CD4-positive, alpha-beta T cell treated with Interleukin-6 for 4 hours (primary cell): ENCODE measurements at regions not wholly inside any gene's neighbourhood (a gene's known extent, or its start where the extent isn't known, plus 50 kb on each side); places are given as distances from the start of the nearest gene placed in this dataset.
A peak's percentile ranks its signal among the peaks of the same experiment; 100 is the strongest.

ENCODE experiments used
- DNase-seq: peaks from one replicate; pipeline ENCODE4 v3.0.0-alpha.2; 2020; ENCODE audit warnings: mixed read lengths

DNA sequence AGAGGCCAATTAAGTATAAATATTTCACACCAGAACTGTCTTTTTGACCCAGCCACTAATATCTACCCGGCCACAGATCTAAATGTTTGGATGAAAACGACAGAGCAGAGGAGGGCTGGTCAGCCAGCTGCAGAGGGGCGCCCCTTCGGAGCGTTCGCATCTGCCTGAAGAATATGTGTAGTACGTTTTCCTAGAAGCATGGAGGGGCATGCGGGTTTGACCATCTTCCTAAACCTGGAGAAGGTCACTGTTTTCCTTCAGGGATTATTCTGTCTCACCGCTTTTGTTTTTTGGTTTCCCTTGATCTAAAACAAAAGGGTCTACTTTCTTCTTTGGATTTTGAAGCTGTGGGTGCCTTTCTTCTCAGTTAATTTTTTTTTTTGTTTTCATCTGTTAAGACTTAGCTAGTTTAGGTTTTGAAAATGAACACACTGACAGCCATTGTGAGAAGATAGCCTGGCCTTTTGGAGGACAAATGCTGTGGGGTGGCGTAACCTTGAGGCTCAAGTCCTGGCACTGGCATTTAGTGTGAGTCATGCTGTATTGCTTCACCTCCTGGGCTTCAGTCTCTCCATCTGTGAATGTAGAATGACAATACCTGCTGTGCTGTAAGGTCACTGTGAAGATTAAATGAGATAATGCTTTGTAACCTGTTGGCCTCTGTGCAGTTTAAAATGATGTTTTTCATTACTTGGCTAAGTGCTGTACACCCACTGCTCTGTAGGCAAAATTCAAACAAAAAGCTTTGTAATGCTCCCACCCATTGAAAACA is 74.1 kb upstream of the IRF2BP2 start:
- DNase-seq = no peak

DNA sequence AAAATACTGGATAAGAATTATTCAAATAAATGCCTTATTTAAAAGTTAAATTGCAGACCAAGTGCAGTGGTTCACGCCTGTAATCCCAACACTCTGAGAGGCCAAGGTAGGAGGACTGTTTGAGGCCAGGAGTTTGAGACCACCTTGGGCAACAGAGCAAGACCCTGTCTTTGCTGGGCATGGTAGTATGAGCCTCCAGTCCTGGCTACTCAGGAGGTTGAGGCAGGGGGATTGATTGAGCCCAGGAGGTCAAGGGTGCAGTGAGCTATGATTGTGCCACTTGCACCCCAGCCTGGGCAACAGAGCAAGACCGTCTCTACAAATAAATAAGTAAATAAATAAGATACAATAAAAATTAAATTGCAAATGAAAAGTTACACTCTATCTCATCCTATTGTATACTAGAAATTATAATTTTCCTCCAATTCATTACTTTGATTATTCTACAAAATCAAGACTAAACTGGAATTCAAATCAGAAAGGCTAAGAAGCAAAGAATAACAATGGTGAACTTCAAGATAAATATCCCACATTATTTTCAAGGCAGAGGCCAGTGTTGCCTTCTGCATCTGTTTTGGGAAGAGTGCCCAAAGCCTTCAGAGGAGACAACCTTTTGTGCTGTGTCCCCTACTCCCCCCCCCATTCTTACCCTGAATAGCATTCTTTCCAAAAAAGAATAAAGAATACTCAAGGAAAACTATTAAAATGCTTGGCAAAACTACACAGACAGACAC is 73.3 kb upstream of the IRF2BP2 start:
- no peak for DNase-seq

DNA sequence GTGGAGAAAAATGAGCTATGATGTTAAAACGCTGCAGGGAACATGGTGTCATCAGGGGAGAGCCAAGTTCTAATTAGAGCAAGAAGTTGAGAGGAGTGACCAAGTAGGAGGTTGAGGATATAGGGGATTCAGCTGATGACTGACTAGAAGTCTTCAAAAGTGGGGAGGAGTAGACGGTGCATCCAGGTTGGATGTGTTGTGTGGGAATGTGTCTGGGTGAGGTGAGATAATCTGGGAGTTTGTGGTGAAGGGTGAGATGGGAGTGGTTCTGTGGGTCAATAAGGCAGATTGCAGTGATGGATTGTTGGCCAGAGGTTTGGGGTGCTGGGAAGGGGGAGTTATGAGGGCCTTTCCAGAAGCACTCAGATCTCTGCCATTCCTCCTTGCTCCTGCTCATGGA is 72.0 kb upstream of the IRF2BP2 start:
- DNase-seq = no peak

DNA sequence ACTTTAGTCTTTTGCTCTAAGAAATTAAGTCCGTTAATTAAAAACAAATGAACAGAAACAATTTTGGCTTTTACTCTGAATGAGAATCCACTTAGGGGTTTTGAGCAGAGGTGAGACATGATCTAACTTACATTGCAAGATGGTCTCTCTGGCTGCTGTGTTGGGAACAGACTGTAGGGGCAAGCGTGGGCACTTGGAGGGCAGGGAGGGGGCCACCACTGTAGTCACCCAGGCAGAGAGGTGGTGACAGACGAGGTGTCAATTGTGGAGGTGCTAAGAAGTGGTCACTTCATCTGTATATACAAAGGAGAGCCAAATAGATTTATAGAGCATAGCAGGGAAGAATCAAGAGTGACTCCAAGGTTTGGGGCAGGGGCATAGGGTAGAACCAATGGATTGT is 71.1 kb upstream of the IRF2BP2 start:
- DNase-seq = no peak

DNA sequence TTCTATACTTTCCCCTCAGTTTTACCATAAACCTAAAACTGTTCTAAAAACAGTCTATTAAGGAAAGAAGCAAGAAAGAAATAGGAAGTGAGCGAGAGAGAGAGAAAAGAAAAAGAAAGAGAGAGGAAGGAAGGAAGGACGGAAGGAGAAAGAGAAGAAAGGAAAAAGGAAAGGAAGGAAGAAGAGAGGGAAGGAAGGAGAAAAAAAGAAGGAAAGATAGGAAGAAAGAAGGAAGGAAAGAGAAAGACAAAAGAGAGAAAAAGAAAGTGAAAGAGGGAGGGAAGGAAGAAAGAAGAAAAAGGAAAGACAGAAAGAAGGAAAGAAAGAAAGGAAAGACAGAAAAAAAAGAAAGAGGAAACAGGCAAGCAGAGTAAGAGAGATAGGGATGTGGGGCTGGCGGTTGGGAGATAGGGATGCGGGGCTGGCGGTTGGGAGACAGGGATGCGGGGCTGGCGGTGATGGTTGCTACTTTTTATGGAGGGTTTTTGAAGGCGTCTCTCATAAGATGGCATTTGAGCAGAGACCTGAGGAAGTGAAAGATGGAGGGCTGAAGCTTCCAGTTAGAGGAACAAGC is 70.4 kb upstream of the IRF2BP2 start:
- no peak for DNase-seq

DNA sequence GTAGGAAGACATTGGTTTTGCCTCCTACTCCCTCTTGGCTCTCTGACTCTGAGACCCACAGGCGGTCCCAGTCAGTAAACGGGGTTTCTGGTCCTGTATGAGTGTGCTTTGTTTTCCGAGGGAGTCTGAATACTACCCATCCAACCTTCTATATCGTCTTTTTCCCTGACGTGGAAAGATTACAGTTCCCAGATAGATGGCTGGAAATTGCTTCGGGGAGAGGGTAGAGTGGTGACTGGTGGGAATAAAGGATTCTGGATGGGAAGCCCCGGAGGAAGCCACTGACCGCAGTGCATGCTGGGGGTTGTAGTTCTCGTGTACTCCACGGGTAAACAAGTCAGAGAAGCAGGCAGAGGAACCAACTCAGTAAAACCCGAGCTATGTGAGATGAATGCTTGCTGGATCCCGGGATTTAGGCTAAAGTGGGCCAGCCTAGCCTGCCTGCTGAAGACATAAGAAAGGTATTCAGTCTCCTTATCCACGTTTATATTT is 66.2 kb upstream of the IRF2BP2 start:
- DNase-seq = peak; percentile 68

DNA sequence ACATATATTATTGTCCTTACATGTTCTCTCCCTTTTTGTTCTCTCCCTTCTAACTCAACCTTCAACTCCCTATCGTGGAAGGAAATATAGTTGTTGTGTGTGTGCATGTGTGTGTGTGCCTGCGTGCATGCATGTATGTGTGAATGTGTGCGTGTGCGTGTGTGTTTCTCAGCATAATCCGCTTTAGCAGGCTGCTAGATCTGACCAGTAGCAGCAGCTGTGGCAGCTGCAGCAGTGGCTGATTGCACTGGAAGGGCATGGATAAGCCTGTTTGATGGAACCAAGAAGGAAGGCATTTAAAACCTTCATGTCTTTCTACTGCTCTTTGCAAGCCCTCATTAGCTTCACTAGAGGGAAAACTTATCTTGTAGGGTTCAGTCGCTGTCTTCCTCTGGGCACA is 65.6 kb upstream of the IRF2BP2 start:
- no peak for DNase-seq

DNA sequence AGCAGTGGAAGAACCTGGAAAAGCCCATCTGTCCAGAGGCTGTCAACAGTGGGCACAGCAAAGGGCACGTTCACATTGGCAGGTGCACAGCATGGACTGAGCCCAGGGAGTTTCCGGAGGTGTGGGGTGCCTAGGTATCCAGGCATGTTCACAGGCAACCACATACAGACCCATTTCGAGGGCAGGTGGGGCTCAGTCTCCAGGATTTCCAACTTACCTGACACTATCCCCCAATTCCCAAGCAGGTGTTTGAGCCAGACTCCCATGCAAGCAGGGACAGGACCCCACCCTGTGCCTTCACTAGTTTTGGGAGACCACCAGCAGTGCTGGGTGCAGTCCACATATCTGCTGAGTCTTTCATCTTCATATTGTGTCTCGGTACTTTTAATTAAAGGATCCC is 65.0 kb upstream of the IRF2BP2 start:
- DNase-seq = no peak

DNA sequence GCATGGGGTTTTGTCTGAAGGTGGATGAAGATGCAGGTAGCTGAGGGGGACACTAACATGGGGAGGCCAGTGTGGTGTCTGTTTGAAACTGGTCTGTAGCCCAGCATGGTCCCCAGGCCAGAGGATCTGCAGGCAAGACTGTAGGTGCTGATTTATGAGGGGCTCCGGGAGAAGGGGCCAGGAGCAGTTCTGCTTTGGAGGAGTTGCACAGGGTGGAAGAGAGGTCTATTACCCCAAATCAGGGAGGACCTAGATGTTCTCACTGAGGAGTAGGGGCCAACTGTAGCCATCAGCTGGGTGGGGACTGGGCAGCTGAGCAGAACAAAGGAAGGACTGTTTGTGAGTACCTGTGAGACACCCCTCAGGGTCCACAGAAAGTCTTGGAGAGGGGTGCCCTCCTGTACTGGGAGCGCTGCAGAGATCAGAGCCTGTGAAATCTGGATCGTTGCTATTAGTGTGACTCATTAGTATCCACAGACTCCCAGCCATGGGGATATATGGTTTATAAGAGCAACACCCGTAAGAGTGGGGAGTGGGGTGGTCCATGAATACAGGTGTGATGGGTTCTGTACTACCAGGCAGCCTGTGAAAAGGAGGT is 64.3 kb upstream of the IRF2BP2 start:
- DNase-seq = no peak

DNA sequence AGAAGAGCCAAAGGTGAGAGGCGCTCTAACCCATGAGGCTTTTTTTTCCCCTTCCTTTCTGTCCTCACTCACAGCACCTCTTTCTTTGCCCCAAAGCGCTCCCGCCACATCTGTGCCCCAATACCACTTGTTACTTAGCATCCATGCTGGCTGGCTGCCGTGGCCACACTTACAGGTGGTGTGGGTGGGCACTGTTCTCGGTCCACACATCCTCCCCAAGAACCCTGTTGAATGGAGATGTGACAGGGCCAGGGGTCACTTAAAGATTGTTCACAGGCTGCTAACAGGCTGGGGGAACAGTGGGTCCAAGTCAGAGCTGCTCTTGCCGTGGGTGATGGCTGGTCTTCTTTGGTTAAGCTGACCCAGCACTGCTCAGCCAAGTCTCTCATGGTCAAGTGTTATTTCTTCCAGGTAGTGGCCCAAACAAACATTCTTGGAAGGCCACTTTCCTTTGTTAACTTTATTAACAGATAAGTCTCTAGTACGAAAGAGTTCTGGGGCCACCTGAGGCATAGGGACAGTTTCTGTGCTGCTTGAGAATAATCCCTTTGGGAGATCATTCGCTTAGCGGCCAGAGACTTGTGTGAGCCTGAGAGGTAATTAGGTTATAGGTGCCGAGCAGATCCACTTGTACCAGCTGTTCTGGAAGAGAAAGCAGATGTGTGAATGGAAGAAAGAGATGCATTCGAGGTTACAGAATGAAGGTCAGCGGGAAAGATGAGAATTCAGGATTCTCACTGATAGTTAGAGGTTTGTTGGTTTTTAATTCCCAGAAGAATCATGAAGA is 62.6 kb upstream of the IRF2BP2 start:
- DNase-seq = no peak

DNA sequence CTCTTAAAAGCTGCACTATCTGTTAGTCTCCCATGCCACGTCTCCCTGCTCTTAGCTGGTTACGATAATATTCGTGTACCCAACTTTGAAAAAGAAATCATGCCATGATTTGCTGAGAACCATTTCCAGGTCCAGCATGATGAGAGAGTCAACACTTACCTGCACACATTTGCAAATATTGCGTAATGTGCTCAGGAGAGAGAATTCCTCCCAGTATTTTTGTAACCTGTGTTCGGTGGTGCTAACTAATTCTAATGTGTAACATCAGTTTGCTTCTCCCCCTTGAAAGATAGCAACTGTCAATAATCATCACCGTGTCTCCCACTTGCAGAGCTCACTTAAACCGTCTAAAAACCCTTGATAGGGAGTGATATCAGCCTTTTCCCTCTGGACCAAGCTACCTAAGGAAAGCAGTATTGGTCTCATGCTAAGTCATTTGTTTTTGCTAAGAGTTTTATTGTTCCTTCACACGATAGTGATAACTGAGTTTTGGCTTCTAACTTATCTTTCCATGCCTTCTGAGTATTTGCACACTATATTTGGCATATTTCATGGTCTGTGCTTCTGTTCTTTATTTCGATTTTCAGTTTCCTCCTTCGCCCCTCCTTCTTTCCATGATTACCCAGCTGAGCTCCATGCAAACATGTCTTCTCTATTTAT is 61.1 kb upstream of the IRF2BP2 start:
- no peak for DNase-seq

DNA sequence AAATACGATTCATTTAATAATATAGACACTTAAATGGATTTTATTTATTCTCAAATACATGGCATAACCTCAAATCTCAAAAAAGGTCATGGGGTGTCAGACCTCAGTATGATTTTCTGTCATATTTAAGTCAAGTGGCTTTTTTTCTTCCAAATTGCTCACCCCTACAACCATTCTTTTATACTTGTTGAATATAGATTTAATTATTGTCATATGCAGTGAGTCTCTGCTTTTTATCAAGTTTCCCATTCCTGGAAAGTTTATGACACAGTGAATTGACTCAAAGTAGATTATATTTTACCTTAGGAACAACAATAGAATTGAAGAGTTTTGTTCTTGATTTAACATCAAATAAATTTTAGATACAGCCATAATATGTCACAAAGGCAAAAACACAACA is 59.5 kb upstream of the IRF2BP2 start:
- DNase-seq = no peak

DNA sequence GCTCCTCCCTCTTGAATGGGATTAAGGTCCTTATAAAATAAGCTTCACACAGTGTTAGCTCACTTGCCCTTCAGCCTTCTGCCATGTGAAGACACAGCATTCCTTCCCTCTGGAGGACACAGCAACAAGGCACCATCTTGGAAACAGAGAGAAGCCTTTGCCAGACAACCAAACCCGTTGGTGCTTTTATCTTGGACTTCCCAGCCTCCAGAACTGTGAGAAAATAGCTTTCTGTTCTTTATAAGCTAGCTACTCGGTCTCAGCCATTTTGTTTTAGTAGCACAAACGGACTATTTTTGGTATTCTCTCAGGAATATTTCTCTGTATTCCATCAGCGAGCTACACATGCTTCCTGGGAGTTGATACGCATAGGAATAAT is 58.6 kb upstream of the IRF2BP2 start:
- DNase-seq = no peak

DNA sequence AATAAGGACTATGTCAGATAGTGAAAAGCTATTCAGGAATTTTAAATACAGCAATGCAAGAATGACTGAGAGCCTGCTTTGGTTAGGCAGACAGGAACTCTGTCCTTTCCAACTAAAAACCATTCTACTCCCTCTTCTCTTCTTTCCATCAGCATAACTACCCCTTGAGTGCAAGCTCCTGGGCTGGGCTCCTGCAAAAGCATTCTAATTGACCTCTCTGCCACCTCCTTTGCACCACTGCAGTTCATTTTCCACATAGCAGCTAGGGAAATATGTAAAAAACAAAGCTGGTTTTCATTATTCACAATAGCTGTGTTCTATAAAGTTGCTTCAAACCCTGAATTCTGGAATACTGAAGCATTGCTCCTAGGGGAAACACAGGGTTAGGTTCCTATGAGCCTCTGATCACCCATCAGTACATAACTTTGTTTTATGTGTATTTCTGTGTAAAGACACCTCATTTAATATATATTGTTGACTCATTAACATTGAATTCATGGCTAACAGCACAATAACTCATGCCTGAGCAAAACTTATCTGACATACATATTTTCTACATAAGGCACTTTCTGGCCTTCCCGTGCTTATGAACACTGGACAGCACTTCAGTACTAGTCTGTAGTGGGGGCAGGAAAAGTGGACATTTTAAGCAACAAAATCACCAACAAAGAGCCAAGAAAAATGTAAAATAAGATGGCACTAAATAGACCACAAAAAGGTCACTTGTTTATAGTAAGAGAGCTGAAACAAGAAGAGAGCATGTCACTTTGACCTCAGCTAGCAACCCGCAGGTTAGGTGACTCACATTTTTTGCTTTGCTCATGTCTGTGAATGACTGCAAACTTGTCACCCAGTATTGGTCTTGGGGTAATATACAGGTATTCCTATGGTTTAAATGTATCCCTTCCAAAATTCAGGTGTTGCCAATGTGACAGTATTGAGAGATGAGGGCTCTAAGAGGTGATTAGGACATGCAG is 57.9 kb upstream of the IRF2BP2 start:
- no peak for DNase-seq

DNA sequence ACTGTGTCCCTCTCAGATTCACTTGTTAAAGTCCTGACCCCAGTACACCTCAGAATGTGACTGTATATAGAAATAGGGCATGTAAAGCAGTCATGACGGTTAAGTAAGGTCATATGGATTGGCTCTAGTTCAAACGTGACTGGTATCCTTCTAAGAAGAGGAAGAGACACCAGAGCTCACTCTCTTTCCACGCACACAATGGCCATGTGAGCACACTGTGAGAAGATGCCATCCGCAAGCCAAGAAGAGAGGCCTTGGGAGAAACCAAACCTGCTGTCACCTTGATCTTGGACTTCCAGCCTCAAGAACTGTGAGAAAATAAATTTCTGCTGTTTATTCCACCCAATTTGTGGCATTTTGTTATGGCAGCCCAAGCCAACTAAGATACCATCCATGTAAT is 56.8 kb upstream of the IRF2BP2 start:
- no peak for DNase-seq

DNA sequence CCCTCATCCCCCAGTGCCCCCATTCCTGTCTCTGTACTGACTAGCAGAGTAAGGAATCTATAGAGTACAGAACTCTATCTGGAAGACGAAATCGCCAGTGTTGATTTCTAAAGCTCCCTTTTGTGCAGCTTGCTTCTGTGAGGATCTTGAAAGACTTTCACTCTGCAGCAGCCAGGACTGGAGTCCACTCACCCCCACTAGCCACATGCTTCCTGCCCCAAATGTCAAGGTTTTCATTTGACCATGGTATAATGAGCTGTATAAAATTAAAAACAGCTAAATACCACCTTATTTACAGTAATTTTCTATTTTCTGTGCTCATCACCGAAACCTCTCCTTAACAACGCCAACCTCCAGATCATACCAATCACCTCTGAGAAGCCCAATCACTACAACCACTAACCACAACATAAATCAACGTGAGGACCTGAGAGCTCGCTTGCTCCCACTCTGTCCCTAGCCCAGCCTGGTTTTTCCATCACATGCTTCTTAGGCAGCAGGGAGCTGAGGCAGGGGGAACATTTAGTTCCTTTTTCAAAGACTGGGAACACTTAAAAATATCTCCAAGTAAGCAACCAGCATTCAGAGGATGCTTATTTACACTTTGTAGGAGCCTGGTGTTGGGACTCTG is 56.1 kb upstream of the IRF2BP2 start:
- no peak for DNase-seq

DNA sequence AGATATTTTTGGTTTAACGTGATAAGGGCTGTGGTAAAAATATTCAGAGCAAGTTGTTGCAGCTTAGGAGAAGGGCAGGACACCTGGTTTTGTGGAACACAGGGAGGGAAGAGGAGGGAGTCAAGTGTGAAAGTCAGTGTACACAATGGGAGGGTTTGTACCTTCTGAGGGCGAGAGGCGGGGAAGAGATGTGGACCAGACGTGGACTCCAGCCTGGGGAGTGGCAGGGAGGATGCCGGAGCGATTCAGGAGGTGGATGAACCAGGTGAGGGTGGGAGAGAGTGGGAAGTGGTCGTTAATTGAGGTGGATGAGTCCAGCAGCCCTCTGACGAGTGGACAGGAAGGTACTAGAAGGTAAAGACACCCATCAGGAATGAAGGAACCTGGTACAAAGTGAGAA is 52.2 kb upstream of the IRF2BP2 start:
- DNase-seq = no peak

DNA sequence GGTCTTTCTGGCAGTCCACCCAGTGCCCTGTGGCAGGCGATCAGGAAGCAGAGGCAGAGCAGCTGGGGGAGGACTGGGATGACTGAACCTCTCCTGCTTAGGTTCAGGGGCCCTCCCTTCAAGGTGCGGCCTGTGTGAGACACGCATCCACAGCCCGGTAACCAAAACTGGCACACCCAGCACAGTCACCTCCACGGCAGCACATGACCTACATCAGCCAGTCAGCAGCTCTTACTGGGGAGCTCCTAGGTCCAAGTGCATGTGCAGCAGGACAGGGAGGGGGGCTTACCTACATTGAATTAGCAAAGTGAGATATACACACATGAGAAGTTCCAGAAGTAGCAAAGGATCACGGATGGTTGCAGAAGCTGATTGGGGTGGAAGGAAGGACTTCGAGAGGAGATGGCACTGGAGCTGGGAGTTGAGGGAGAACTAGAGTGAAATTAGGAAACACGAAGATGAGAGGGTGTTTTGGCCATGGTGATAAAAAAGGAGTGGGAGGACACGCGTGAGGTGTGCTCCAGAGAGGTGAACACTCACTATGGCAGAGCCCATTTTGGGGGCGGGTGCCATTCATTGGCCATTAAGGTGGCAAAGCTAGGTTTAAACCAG is 51.4 kb upstream of the IRF2BP2 start:
- DNase-seq = no peak

DNA sequence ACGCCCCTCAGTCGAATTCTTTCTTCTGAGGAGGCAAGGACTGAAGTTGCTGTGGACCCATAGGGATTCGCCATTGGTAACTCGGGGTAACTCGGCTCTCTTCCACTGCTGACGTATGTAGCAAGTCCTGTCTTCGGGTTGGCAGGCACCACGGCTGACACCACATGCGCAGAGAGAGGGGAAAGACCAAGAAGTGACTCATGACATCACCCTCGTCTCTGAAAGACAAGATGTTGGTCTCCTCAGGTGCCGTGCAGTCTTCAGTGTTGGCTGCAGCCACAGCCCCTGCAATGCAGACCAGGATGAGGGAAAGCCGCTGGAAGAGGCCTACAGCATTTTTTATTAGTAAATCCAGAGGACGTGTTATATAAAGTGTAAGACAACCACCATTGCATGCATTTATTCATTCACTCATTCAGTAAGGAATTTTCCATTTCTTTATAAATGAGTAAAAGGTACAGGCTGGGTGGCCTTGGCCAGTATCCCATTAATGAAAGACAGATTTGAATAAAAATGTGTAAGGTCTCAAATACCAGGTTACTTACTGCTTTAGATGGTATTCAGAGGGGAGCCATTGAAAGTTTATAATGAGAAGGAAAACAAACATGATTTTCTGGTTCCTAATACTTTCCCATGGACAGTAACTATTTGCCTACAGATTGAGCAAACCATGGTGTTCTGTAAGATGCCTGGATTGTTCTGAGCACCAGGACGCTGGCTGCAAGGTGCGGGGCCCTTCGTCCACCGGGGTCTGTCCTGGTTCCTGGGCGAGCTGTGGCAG is 50.7 kb upstream of the IRF2BP2 start:
- DNase-seq = no peak
